ENCODE measurements at regions not wholly inside any gene's neighbourhood (a gene's known extent, or its start where the extent isn't known, plus 50 kb on each side); places are given as distances from the start of the nearest gene placed in this dataset.
"Not testable (repeated sequence)": the region's sequence is repeated elsewhere in the genome, so short reads cannot be mapped to it uniquely, and the experiment has no call there.

- DNase-seq (ENCODE audit: low read depth) = no peak
Observed at GRCh38 chr4:12943069-12943468, 541.1 kb downstream of the RAB28 start.

GRCh38 chr4:12933760-12934221 is 550.3 kb downstream of the RAB28 start:
- no peak for DNase-seq (ENCODE audit: low read depth)

- no peak for DNase-seq (ENCODE audit: low read depth)
Observed at GRCh38 chr4:12932203-12932788, 551.8 kb downstream of the RAB28 start.

DNA sequence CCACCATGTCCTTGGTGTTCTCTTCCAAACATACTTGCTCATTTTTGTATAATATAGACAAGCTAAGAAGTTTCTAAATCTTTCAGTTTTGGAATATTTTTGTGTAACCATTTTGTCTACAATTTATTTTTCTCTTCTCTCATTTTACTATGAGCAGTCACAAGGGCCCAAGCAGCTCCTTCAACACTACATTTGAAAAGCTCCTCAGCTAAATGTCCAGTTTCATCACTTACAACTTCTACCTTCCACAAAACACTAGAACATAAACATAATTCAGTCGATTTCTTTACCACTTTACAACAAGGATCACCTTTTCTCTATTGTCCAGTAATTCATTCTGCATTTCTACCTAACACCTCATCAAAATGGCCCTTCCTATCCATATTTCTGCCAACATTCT is 554.4 kb downstream of the RAB28 start:
- DNase-seq (ENCODE audit: low read depth) = no peak

DNA sequence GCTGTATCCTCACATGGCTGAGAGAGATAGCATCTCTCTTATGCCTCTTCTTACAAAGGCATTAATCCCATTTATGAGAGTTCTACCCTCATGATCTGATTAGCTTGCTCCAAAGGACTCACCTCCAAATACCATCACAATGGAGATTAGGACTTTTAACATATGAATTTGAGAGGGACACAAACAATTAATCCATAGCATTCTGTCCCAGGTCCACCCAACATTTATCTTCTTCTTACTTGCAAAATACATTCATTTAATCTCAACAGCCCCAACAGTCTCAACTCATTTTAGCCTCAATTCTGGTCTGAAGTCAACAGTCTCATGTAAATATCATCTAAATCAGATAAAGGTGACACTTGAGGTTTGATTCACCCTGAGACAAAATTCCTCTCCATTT is 555.4 kb downstream of the RAB28 start:
- no peak for DNase-seq (ENCODE audit: low read depth)

GRCh38 chr4:12926189-12927066 is 557.7 kb downstream of the RAB28 start:
- DNase-seq (ENCODE audit: low read depth) = no peak

- no peak for DNase-seq (ENCODE audit: low read depth)
Observed at GRCh38 chr4:12924728-12925320, 559.3 kb downstream of the RAB28 start.

GRCh38 chr4:12924253-12924652 is 559.9 kb downstream of the RAB28 start:
- DNase-seq (ENCODE audit: low read depth) = no peak

- DNase-seq (ENCODE audit: low read depth) = no peak
Observed at GRCh38 chr4:12912896-12913418, 571.2 kb downstream of the RAB28 start.

GRCh38 chr4:12911750-12912358 is 572.3 kb downstream of the RAB28 start:
- DNase-seq (ENCODE audit: low read depth) = no peak

GRCh38 chr4:12903640-12904039 is 580.5 kb downstream of the RAB28 start:
- not testable (repeated sequence) for DNase-seq (ENCODE audit: low read depth)

GRCh38 chr4:12902735-12903134 is 581.4 kb downstream of the RAB28 start:
- DNase-seq (ENCODE audit: low read depth) = peak; percentile 53

DNA sequence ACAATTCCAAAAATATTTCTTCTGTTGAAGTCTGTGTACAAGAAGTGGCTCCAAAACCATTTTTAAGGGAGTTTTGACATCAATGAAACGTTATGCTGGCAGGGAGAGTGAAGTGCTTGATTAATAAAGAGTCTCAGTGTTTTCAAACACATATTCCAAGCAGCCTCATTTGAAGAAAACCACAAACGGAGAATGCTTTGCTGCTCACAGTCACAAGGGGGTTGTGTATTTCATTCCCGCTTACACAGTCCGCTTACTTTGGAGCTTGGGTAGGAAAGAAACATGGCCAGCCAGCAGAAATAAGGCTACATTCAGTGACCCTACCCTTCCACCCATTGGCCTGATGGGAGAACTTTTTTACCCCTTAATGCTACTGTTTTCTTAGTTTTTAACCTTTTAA is 586.2 kb downstream of the RAB28 start:
- DNase-seq (ENCODE audit: low read depth) = peak; percentile 19

DNA sequence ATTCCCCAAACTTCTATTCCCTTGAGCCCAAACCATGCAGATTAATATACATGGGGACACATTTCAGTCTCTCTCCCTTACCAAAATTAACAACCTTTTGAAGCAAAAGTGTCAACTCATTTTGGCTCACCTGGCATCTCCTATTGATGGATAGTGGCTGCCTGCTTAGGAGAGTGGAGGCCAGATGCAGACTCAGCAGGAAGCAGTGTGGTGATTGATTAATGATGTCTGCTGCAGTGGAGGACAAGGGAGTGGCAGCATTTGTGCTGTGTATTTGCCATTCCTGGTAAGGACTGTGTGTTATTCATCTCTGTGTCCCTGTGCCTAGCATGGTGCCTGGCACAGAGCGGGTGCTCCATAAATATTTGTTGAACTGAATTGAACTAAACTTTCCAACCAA is 590.1 kb downstream of the RAB28 start:
- DNase-seq (ENCODE audit: low read depth) = no peak

- DNase-seq (ENCODE audit: low read depth) = peak; percentile 42
Observed at GRCh38 chr4:12889054-12889453, 595.1 kb downstream of the RAB28 start.

GRCh38 chr4:12884846-12885796 is 599.0 kb downstream of the RAB28 start:
- no peak for DNase-seq (ENCODE audit: low read depth)

GRCh38 chr4:12881945-12882584 is 602.1 kb downstream of the RAB28 start:
- no peak for DNase-seq (ENCODE audit: low read depth)

DNA sequence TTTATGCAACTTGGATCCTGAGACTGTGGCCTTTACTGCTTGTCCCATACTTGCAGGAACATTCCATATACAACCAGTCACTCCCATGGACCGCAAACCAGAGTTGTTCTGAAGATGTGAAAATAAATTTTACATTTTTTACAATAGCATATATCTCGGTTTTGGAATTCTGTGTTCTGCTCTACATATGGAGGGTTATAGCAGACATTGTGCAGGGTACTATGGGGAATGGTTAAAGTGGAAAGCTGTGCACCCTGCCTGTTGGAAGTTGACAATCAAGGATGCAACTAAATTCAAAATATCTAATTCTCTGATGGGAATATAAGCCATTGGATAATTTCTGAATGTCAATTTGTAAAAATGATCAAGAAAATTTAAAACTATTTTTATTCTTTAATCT is 603.3 kb downstream of the RAB28 start:
- no peak for DNase-seq (ENCODE audit: low read depth)

GRCh38 chr4:12879496-12879895 is 604.6 kb downstream of the RAB28 start:
- no peak for DNase-seq (ENCODE audit: low read depth)

- no peak for DNase-seq (ENCODE audit: low read depth)
Observed at GRCh38 chr4:12875640-12876243, 608.4 kb downstream of the RAB28 start.

All from RPMI7951 (cell line).